ENCODE measurements at regions not wholly inside any gene's neighbourhood (a gene's known extent, or its start where the extent isn't known, plus 50 kb on each side); places are given as distances from the start of the nearest gene placed in this dataset.
"Not testable (repeated sequence)": the region's sequence is repeated elsewhere in the genome, so short reads cannot be mapped to it uniquely, and the experiment has no call there.

DNA sequence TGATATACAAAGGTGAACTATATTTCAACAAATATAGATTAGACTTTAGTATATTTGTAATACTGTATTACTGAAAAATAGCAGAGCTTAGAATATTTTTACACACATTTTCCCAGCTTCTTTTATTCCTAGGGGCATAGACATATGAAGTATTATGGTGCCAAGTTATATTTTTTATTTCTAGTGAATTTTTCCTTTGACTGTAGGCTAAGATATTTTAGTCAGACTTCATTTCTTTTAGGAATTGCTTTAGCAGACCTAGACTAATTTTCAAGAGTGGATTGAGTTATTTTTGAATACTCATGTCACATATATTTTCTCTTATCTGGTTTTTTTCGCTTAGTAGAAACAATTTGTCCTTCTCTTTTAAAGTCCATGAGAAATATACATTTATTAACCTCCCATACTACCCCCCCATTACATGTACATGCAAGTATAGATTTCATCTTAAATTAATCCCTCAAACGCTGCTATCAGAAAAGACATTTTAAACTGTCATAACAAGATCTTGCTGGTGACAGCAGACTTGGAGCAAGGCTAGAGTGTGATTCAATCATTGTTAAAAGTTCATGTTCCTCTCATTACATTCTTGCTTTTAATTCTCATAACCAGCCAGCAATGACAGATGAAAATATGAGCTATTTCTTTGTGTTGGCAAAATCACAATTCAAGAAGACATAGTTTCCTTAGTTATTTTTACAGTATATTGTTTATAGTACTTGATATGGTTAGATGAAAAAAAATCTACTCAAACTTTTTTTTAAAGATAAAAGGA lies 456.1 kb downstream of the AEBP2 start:
- peaks cover 7% of the 10 kb centered on the region for H3K9me3 Mint-ChIP-seq
- ATAC-seq (no peak), DNase-seq (no peak)
- no peak overlapping the region for H3K4me3 Mint-ChIP-seq
- no peaks in the 10 kb centered on the region for H3K36me3 Mint-ChIP-seq (ENCODE audit: low read depth)
- H3K4me1 Mint-ChIP-seq, result peaks cover 25% of the 10 kb centered on the region
- H3K27ac Mint-ChIP-seq, result peak overlapping the region; percentile 93
- peaks cover 4% of the 10 kb centered on the region for H3K27me3 Mint-ChIP-seq

DNA sequence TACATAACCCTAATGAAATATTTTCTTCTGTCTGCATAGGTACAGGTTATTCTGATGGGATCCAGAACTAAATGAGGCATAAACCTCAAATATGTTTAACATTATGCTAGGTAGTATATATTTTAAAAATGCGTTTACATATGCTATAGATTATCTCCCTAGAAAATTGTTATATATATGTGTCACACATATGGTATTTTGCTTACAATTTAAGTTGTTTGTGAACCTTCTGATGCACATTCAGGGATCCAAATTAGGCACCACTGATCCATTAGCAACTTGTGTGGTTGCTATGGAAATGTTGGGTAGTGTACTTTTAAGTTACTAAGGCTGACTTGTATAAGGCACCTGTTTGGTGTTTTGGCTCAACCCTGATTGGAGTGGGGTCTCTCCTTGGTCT lies 456.7 kb downstream of the AEBP2 start:
- peaks cover 7% of the 10 kb centered on the region for H3K9me3 Mint-ChIP-seq
- H3K4me3 Mint-ChIP-seq, result no peak overlapping the region
- H3K36me3 Mint-ChIP-seq (ENCODE audit: low read depth), result no peaks in the 10 kb centered on the region
- ATAC-seq (no peak), DNase-seq (no peak)
- peaks cover 4% of the 10 kb centered on the region for H3K27me3 Mint-ChIP-seq
- peaks cover 25% of the 10 kb centered on the region for H3K4me1 Mint-ChIP-seq
- H3K27ac Mint-ChIP-seq, result no peak overlapping the region

DNA sequence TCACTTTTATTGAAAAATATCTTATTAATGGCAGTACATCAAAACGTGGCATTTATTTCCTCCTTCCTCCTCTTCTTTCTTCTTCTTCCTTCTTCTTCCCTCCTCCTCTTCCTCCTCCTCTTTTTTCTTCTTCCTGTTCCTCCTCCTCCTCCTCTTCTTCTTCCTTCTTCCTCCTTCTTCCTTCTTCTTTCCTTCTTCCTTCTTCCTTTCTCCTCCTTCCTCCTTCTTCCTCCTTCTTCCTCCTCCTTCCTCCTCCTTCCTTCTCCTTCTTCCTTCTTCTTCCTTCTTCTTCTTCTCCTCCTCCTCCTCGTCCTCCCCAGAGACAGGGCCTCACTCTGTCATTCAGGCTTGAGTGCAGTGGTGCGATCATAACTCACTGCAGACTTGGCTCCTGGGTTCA lies 457.2 kb downstream of the AEBP2 start:
- DNase-seq (no peak), ATAC-seq (no peak)
- Mint-ChIP-seq H3K27ac (no peak overlapping the region), H3K9me3 (peaks cover 7% of the 10 kb centered on the region), H3K4me3 (no peak overlapping the region), H3K27me3 (peaks cover 4% of the 10 kb centered on the region), H3K4me1 (peaks cover 25% of the 10 kb centered on the region), H3K36me3 (ENCODE audit: low read depth) (no peaks in the 10 kb centered on the region)

DNA sequence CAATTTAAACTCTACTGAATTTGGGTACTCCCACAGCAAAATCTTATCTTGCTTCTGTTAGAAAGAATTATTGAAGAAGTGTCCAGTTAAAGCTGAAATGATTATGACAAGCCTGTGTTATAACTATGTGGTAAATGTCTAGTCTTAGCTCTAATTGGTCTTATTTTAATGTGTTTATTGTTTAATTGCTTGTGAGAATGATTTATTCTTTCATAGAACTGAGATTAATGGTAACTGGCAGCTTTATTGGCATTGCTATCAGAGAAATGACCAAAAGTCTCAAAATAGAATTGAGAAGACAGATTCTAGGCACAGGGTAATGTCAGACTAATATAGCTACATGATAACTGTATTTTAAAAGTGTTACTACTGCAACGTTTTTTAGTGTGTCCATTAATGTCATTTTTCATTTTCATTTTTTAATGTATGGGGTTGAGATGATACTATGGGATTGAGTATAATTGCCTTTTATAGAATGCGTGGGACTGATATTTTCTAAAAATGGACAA lies 458.7 kb downstream of the AEBP2 start:
- ATAC-seq, result no peak
- no peak overlapping the region for H3K4me3 Mint-ChIP-seq

DNA sequence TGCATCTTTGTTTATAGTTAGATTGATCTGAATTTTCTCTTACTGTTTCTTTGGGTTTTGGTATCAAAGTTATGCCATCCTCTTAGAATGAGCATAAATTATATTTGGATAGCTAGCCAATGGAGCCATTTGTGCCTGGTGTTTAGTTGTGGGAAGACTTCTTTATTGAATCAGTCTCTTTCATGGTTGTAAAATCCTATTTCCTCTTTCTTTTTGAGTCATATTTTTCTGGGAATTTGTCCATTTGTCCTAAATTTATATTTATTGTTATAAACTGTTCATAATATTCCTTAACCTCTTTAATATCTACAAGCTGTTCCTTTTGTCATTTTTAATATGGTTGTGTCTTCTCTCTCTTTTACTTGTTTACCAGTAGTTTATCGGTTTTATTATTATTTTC lies 462.5 kb downstream of the AEBP2 start:
- ATAC-seq (no peak), DNase-seq (no peak)
- H3K27me3 Mint-ChIP-seq, result peaks cover 2% of the 10 kb centered on the region
- no peak overlapping the region for H3K27ac Mint-ChIP-seq
- no peaks in the 10 kb centered on the region for H3K4me1 Mint-ChIP-seq
- H3K36me3 Mint-ChIP-seq (ENCODE audit: low read depth), result no peaks in the 10 kb centered on the region
- H3K9me3 Mint-ChIP-seq, result no peaks in the 10 kb centered on the region
- H3K4me3 Mint-ChIP-seq, result no peak overlapping the region

More for the DNA sequence above, 458.7 kb downstream of the AEBP2 start:
- H3K27me3 Mint-ChIP-seq, result peaks cover 4% of the 10 kb centered on the region
- no peak for DNase-seq
- H3K4me1 Mint-ChIP-seq, result peaks cover 25% of the 10 kb centered on the region
- peaks cover 7% of the 10 kb centered on the region for H3K9me3 Mint-ChIP-seq
- no peaks in the 10 kb centered on the region for H3K36me3 Mint-ChIP-seq (ENCODE audit: low read depth)
- H3K27ac Mint-ChIP-seq, result no peak overlapping the region

DNA sequence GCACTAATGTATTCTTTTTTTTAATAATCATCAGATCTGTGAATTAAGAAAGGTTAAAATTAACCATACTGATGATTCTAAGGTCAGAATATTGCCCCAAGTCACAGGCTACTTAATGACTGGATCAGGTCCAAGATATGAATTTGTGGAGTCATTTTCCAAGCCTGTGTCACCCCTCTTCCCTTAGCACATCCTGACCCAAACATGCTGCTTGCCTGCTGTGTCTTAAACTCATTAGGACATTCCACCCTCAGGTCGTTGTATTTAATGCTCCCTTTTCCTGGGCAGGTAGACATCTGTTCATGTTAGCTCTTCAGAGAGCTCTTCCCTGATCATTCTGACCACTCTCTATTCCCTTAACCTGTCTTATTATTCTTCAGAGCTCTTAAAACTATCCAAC lies 463.5 kb upstream of the PDE3A start:
- H3K27me3 Mint-ChIP-seq, result no peaks in the 10 kb centered on the region
- DNase-seq (no peak), ATAC-seq (no peak)
- H3K27ac Mint-ChIP-seq, result no peak overlapping the region
- H3K4me1 Mint-ChIP-seq, result peaks cover 6% of the 10 kb centered on the region
- H3K9me3 Mint-ChIP-seq, result no peaks in the 10 kb centered on the region
- H3K4me3 Mint-ChIP-seq, result no peak overlapping the region
- H3K36me3 Mint-ChIP-seq (ENCODE audit: low read depth), result no peaks in the 10 kb centered on the region

DNA sequence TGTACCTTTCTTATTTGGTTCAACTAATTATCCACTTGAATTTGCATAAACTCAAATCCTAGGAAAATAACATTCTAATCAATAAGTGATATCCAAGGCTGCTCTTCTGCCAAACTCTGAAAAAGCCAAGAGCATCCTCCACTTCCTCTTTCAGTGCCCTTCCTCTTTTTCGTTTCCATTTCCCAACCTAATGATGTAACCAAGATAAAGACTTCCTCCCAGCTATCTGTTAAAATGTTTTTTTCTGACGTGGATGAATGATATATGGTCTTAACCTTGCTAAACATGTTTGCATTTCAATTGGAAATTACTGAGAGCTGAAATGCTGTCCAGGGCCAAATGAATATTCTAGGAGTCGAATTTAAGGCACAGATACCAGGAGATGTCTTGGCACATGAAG lies 459.5 kb upstream of the PDE3A start:
- Mint-ChIP-seq H3K36me3 (ENCODE audit: low read depth) (no peaks in the 10 kb centered on the region), H3K4me3 (no peak overlapping the region), H3K27ac (no peak overlapping the region), H3K4me1 (peaks cover 6% of the 10 kb centered on the region), H3K27me3 (peaks cover 1% of the 10 kb centered on the region), H3K9me3 (no peaks in the 10 kb centered on the region)
- no peak for DNase-seq
- ATAC-seq, result no peak

DNA sequence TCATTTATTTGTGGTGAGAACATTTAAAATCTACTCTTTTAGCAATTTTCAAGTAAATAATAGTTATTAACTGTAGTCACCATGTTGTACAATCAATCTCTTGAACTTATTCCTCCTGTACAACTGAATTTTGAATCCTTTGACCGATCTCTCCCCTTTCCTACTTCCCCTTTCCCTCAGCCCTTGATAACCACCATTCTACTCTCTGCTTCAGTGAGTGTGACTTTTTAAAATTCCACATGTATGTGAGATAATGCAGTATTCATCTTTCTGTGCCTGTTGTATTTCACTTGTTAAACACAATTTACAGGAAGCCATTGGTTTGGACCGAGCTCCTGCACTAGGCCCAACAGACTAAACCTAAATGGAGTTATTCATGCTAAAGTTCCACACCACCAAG lies 458.9 kb upstream of the PDE3A start:
- Mint-ChIP-seq H3K4me1 (peaks cover 6% of the 10 kb centered on the region), H3K27ac (no peak overlapping the region), H3K4me3 (no peak overlapping the region), H3K27me3 (peaks cover 1% of the 10 kb centered on the region), H3K9me3 (no peaks in the 10 kb centered on the region), H3K36me3 (ENCODE audit: low read depth) (no peaks in the 10 kb centered on the region)
- ATAC-seq (no peak), DNase-seq (no peak)

DNA sequence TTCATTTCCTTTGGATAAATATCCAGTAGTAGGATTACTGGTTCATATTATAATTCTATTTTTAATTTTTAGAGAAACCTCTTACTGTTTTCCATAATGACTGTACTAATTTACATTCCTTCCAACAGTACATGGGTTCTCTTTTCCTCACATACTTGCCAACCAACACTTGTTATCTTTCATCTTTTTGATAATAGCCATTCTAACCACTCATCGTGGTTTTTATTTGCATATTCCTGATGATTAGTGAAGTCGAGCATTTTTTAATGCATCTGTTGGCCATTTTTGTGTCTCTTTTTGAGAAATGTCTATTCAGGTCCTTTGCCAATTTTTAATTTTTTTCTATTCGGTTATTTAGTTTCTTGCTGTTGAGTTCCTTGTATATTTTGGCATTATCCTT lies 457.7 kb upstream of the PDE3A start:
- Mint-ChIP-seq H3K27me3 (peaks cover 3% of the 10 kb centered on the region), H3K27ac (no peak overlapping the region), H3K4me3 (no peak overlapping the region), H3K9me3 (no peaks in the 10 kb centered on the region), H3K36me3 (ENCODE audit: low read depth) (no peaks in the 10 kb centered on the region), H3K4me1 (peaks cover 6% of the 10 kb centered on the region)
- ATAC-seq (no peak), DNase-seq (no peak)

DNA sequence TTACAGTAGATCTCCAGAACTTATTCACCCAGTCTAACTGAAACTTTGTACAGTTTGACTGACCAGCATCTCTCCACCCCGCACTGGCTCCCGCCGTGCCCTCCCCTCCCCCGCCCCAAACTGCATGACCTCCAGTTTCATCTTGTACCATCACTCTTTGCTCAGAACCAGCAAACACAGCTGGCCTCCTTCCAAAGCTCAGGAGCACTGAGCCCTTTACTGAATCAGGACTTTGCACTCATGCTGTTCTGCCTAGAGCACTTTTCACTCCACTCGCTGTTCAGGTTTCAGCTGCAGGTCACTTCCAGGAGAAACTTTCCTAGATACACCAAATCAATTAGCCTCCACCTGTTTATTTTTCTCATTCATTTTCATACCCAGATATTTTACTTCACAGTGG lies 455.3 kb upstream of the PDE3A start:
- ATAC-seq (no peak), DNase-seq (no peak)
- Mint-ChIP-seq H3K27me3 (peaks cover 4% of the 10 kb centered on the region), H3K4me3 (no peak overlapping the region), H3K4me1 (peaks cover 6% of the 10 kb centered on the region), H3K9me3 (no peaks in the 10 kb centered on the region), H3K36me3 (ENCODE audit: low read depth) (no peaks in the 10 kb centered on the region), H3K27ac (no peak overlapping the region)

DNA sequence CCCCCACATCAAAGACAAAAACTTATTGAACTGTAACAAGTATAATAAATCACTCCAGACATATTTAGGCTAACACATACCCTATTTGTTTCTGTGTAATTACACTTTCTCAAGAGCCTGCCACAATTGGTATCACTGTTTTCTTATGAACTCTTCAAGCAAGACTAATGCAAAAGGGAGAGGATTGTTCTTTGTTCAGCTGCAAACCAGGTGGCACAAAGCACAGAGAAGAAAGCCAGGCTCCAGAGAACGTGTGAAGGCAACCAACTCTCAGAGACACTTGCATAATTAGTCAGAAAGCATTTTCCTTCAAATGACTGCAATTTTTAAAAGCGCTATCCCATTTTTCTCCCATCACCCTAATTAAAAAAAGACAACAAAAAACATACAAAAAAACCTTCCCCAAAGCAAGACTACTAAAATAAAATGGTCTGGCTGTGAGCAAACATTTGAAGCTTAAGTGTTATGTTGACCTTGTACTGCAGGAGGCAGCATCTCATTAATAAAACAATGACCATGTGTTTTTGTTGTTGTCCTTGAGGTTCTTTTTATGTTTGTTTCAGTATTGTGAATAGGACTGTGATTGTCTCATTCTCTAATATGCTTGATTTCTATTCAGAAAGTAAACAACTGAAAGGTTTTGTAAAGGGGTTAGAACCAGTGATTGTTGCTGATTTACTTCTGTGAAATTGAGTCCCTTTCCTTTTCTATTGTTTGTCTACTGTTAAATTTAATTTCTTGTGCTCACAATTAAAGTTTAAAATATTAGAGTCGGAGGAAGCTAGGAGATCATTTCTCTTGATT lies 452.7 kb upstream of the PDE3A start:
- ATAC-seq, result no peak
- H3K27ac Mint-ChIP-seq, result no peak overlapping the region
- H3K4me1 Mint-ChIP-seq, result no peaks in the 10 kb centered on the region
- peaks cover 2% of the 10 kb centered on the region for H3K9me3 Mint-ChIP-seq
- H3K36me3 Mint-ChIP-seq (ENCODE audit: low read depth), result no peaks in the 10 kb centered on the region
- no peak for DNase-seq
- peaks cover 4% of the 10 kb centered on the region for H3K27me3 Mint-ChIP-seq
- H3K4me3 Mint-ChIP-seq, result no peak overlapping the region

DNA sequence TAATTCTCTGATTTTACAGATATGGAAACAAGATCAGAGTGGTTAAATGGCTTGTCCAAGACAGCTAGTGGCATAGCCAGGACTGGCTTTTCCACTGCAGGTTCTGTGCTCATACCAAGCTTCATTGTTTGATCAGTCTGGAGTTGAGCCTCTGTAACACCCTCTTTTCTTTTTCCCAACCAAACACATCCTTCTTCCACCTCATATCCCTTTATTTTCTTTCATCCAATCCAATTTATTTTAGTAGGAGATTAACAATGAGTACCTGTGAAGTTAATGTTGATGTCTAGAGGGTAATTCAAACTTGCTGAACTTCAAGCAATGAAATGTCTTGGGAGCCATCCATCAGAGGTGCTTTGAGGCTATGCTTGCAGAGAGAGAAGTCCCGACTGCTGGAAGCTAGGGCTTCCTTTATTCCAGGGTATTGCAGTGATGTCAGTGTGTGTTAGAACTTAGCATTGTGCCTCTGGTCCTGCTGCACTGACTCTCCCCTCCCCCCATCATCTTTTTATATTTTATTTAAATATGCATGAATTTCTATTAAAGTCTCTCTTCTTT lies 452.1 kb upstream of the PDE3A start:
- H3K4me1 Mint-ChIP-seq, result no peaks in the 10 kb centered on the region
- H3K36me3 Mint-ChIP-seq (ENCODE audit: low read depth), result no peaks in the 10 kb centered on the region
- no peak overlapping the region for H3K4me3 Mint-ChIP-seq
- H3K9me3 Mint-ChIP-seq, result peaks cover 3% of the 10 kb centered on the region
- H3K27me3 Mint-ChIP-seq, result peaks cover 4% of the 10 kb centered on the region
- H3K27ac Mint-ChIP-seq, result no peak overlapping the region
- DNase-seq, result no peak
- ATAC-seq, result no peak

DNA sequence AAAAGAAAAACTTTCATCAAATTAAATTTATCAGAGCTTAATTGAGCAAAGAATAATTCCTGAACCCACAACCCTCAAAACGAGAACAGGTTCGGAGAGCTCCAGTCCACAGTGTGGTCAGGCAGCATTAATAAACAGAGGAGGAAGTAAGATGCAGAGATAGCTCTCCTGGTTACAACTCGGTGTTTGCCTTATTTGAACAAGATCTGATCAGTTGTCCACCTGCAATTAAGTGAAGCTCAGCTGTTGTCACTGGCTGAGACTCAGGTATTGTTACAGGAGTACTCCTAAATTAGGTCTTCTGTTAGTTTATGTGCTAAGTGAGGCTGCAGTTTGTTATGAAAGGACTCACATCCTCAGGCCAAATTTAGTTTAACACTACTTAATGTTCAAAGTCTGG lies 451.4 kb upstream of the PDE3A start:
- Mint-ChIP-seq H3K4me3 (no peak overlapping the region), H3K4me1 (no peaks in the 10 kb centered on the region), H3K9me3 (peaks cover 3% of the 10 kb centered on the region), H3K36me3 (ENCODE audit: low read depth) (no peaks in the 10 kb centered on the region), H3K27me3 (peaks cover 7% of the 10 kb centered on the region), H3K27ac (no peak overlapping the region)
- no peak for ATAC-seq
- DNase-seq, result no peak

DNA sequence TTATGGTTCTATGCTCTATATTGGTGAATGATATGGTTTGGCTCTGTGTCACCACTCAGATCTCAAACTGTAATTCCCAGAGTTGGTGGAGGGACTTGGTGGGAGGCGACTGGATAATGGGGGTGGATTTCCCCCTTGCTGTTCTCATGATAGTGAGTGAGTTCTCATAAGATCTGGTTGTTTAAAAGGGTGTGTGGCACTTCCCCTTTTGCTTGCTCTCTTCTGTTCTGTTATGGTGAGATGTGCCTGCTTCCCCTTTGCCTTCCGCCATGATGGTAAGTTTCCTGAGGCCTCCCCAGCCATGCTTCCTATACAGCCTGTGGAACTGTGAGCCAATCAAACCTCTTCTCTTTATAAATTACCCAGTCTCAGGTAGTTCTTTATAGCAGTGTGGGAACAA lies 446.6 kb upstream of the PDE3A start:
- H3K27ac Mint-ChIP-seq; H3K4me3 Mint-ChIP-seq; H3K27me3 Mint-ChIP-seq; H3K36me3 Mint-ChIP-seq (ENCODE audit: low read depth); H3K4me1 Mint-ChIP-seq; ATAC-seq; H3K9me3 Mint-ChIP-seq; DNase-seq: not testable (repeated sequence)

DNA sequence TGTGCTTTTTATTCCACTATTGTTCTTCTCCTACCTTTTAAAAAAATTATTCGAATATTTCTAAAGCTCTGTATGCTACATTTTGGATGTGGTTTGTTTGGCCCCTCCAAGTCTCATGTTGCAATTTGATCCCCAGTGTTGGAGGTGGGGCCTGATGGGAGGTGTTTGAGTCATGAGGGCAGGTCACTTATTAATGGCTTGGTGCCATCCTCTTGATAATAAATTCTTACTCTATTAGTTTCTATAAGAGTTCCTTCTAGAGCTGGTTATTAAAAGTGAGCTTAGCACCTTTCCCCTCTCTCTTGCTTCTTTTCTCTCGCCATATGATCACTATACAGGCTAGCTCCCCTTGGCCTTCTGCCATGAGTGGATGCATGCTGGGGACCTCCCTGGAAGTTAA lies 445.6 kb upstream of the PDE3A start:
- no peaks in the 10 kb centered on the region for H3K36me3 Mint-ChIP-seq (ENCODE audit: low read depth)
- DNase-seq, result no peak
- no peak for ATAC-seq
- H3K9me3 Mint-ChIP-seq, result peaks cover 3% of the 10 kb centered on the region
- H3K27ac Mint-ChIP-seq, result no peak overlapping the region
- H3K4me1 Mint-ChIP-seq, result no peaks in the 10 kb centered on the region
- no peak overlapping the region for H3K4me3 Mint-ChIP-seq
- peaks cover 7% of the 10 kb centered on the region for H3K27me3 Mint-ChIP-seq
